Right atrium auricular region (tissue), 2 donors: ENCODE measurements at regions not wholly inside any gene's neighbourhood (a gene's known extent, or its start where the extent isn't known, plus 50 kb on each side); places are given as distances from the start of the nearest gene placed in this dataset.

Experiments
- DNase-seq: peaks from one replicate; pipeline ENCODE4 v3.0.0-alpha.2; 2019; ENCODE audit warnings: low spot score
- H3K27ac ChIP-seq, 2 donors: fragments of 200-600 bp; sonication (generic); 1 replicate in 1 of 2; 2 replicates in 1 of 2; pipeline ENCODE4 v1.5.1; 2016 to 2019
- H3K27me3 ChIP-seq, 2 donors: fragments of 200-600 bp; sonication (generic); one replicate each; pipeline versions ENCODE4 v1.5.1 to v1.6.0; 2017 to 2019
- H3K36me3 ChIP-seq: fragments of 200-600 bp; sonication (generic); one replicate; pipeline ENCODE4 v1.5.1; 2016
- H3K4me1 ChIP-seq, 2 donors: fragments of 200-600 bp; sonication (generic); one replicate each; pipeline versions ENCODE4 v1.5.1 to v1.6.0; 2017 to 2019
- H3K4me3 ChIP-seq, 2 donors: fragments of 200-600 bp; sonication (generic); 1 replicate in 1 of 2; 2 replicates in 1 of 2; pipeline ENCODE4 v1.5.1; 2017 to 2019; ENCODE audit warnings: mild to moderate bottlenecking in 1 of 2, moderate library complexity in 1 of 2
- H3K9me3 ChIP-seq, 2 donors: fragments of 200-600 bp; sonication (generic); one replicate each; pipeline ENCODE4 v1.5.1; 2019
- TF ChIP-seq, protein P1 (sequence below), 2 donors: fragments of 200-600 bp; sonication (generic); IDR thresholded peaks; one replicate each; pipeline ENCODE4 v1.5.1; 2019; ENCODE audit warnings: antibody characterized with exemption in 2 of 2

DNA sequence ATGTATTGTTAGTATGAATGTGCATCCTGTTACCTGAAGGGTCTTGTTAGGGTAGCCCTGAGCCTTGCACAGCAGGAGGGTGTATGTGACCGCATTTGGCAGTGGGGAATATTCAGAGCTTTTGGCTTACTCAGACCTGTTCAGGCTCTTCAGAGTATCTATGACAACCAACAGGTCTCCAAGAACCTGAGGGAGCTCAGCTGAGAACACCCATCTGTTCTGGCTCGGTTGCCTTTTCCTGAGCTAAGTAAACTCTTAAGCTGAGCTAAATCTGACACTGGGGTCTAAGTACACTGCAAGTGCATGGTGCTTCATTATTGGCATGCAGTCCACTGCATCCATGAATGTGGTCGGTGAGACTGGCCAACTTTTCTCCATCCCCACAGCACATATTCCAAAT is 92.4 kb upstream of the CHST9 start:
- Histone ChIP-seq H3K27me3 (no peaks in the 10 kb centered on the region), H3K27ac (no peak overlapping the region), H3K4me1 (no peaks in the 10 kb centered on the region), H3K9me3 (no peaks in the 10 kb centered on the region), H3K4me3 (no peak overlapping the region), H3K36me3 (no peaks in the 10 kb centered on the region)
- TF ChIP-seq, protein P1, sequence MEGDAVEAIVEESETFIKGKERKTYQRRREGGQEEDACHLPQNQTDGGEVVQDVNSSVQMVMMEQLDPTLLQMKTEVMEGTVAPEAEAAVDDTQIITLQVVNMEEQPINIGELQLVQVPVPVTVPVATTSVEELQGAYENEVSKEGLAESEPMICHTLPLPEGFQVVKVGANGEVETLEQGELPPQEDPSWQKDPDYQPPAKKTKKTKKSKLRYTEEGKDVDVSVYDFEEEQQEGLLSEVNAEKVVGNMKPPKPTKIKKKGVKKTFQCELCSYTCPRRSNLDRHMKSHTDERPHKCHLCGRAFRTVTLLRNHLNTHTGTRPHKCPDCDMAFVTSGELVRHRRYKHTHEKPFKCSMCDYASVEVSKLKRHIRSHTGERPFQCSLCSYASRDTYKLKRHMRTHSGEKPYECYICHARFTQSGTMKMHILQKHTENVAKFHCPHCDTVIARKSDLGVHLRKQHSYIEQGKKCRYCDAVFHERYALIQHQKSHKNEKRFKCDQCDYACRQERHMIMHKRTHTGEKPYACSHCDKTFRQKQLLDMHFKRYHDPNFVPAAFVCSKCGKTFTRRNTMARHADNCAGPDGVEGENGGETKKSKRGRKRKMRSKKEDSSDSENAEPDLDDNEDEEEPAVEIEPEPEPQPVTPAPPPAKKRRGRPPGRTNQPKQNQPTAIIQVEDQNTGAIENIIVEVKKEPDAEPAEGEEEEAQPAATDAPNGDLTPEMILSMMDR (IDR thresholded peaks at IDR 0.05) = no peak
- no peak for DNase-seq

GRCh38 chr18:27276886-27277285 is 91.8 kb upstream of the CHST9 start:
- H3K27ac ChIP-seq = no peak overlapping the region
- no peaks in the 10 kb centered on the region for H3K4me1 ChIP-seq
- H3K4me3 ChIP-seq = no peak overlapping the region
- TF ChIP-seq, protein P1 (IDR thresholded peaks at IDR 0.05) = no peak
- no peaks in the 10 kb centered on the region for H3K27me3 ChIP-seq
- no peaks in the 10 kb centered on the region for H3K9me3 ChIP-seq
- no peaks in the 10 kb centered on the region for H3K36me3 ChIP-seq
- no peak for DNase-seq

GRCh38 chr18:27276479-27276878 is 91.4 kb upstream of the CHST9 start:
- H3K27ac ChIP-seq = no peak overlapping the region
- no peaks in the 10 kb centered on the region for H3K27me3 ChIP-seq
- no peaks in the 10 kb centered on the region for H3K9me3 ChIP-seq
- no peak overlapping the region for H3K4me3 ChIP-seq
- H3K36me3 ChIP-seq = no peaks in the 10 kb centered on the region
- no peaks in the 10 kb centered on the region for H3K4me1 ChIP-seq
- DNase-seq = no peak
- TF ChIP-seq, protein P1 (IDR thresholded peaks at IDR 0.05) = no peak

DNA sequence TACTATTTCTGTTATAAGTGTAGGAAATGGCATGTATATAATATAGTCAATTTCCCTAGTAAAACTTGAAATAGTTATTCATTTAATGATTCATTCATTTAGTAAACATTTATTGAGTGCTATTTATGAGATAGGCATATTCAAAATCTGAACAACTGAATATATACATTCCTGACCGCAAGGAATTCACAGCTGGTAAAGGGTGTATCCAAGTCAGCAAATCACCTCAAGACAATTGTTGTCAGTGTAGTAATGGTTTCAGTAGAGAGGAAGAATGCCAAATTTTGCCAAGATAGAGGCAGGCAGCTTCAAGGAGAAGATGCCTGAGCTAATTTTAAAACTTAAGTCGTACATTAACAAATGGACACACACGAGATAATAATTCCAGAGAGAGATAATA is 89.8 kb upstream of the CHST9 start:
- Histone ChIP-seq H3K36me3 (no peaks in the 10 kb centered on the region), H3K4me1 (no peaks in the 10 kb centered on the region)
- DNase-seq = no peak

GRCh38 chr18:27270508-27270907 is 85.4 kb upstream of the CHST9 start:
- Histone ChIP-seq H3K27me3 (no peaks in the 10 kb centered on the region), H3K36me3 (no peaks in the 10 kb centered on the region), H3K4me1 (no peaks in the 10 kb centered on the region), H3K9me3 (peaks cover 0 to 9% of the 10 kb centered on the region in 2 donors), H3K27ac (no peak overlapping the region), H3K4me3 (no peak overlapping the region)
- DNase-seq = no peak
- TF ChIP-seq, protein P1 (IDR thresholded peaks at IDR 0.05) = no peak

More for the DNA sequence above, 89.8 kb upstream of the CHST9 start:
- Histone ChIP-seq H3K27me3 (no peaks in the 10 kb centered on the region), H3K27ac (no peak overlapping the region), H3K4me3 (no peak overlapping the region), H3K9me3 (peaks cover 0 to 9% of the 10 kb centered on the region in 2 donors)
- TF ChIP-seq, protein P1 (IDR thresholded peaks at IDR 0.05) = no peak

DNA sequence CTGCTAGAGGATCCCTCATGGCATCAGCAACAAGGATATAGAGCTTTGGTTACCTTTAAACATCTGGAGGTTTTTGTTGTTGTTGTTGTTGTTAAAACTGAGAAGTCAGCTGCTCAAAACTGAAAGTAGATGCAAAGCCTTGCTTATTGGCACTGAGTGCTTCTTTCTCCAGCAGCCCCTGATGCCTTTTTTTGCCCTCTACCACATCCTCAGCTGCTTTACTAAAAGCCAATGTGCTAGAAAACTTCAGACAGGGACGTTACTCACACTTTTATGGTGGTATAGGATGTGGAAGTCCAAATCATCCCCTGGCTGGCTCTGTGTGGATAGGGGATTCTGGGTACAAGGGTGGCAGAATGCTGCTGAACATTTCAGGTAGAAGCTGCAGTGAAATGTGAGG is 78.3 kb upstream of the CHST9 start:
- no peak for DNase-seq
- no peaks in the 10 kb centered on the region for H3K36me3 ChIP-seq
- TF ChIP-seq, protein P1 (IDR thresholded peaks at IDR 0.05) = no peak

More for the DNA sequence above, 78.3 kb upstream of the CHST9 start:
- Histone ChIP-seq H3K27ac (no peak overlapping the region), H3K4me3 (no peak overlapping the region), H3K9me3 (peaks cover 0 to 7% of the 10 kb centered on the region in 2 donors), H3K27me3 (no peaks in the 10 kb centered on the region), H3K4me1 (no peaks in the 10 kb centered on the region)
